SU-DHL-6 (cell line): ENCODE measurements at regions not wholly inside any gene's neighbourhood (a gene's known extent, or its start where the extent isn't known, plus 50 kb on each side); places are given as distances from the start of the nearest gene placed in this dataset.
A peak's percentile ranks its signal among the peaks of the same experiment; 100 is the strongest.

Experiments
- H2AFZ ChIP-seq: fragments of 200-600 bp; sonication (generic); 2 replicates; pipeline ENCODE4 v1.6.1; 2014; ENCODE audit warnings: low read depth, mild to moderate bottlenecking, moderate library complexity, mixed read lengths, antibody characterized with exemption, low read length; ENCODE audit not compliant: severe bottlenecking
- H3F3A ChIP-seq: fragments of 200-600 bp; shearing (Covaris generic); 2 replicates; pipeline ENCODE4 v1.6.0; 2016; ENCODE audit warnings: antibody characterized with exemption, mild to moderate bottlenecking; ENCODE audit not compliant: insufficient read depth
- H3K27ac ChIP-seq: fragments of 200-600 bp; sonication (generic); 2 replicates; pipeline ENCODE4 v1.5.1; 2016; ENCODE audit warnings: low read depth, mild to moderate bottlenecking, low read length, moderate library complexity, mixed read lengths
- H3K27me3 ChIP-seq: fragments of 200-600 bp; sonication (generic), shearing (Covaris generic); 2 replicates; pipeline ENCODE4 v1.6.0; 2014; ENCODE audit warnings: mild to moderate bottlenecking, low read length
- H3K36me3 ChIP-seq: fragments of 200-600 bp; sonication (generic); 2 replicates; pipeline ENCODE4 v1.6.1; 2014; ENCODE audit warnings: mild to moderate bottlenecking, low read length, mixed read lengths
- H3K4me2 ChIP-seq: fragments of 300-600, 200-600 bp; shearing (Covaris generic), sonication (generic); 2 replicates; pipeline ENCODE4 v1.6.0; 2014; ENCODE audit warnings: low read length, low read depth, mild to moderate bottlenecking; ENCODE audit not compliant: poor library complexity, severe bottlenecking
- H3K4me3 ChIP-seq: fragments of 200-600 bp; sonication (generic); 2 replicates; pipeline ENCODE4 v1.5.1; 2014; ENCODE audit warnings: antibody characterized with exemption, low read length, mild to moderate bottlenecking, mixed read lengths; ENCODE audit not compliant: insufficient read depth, poor library complexity, severe bottlenecking
- H3K79me2 ChIP-seq: fragments of 200-600 bp; sonication (generic); 2 replicates; pipeline ENCODE4 v1.6.1; 2014; ENCODE audit warnings: mild to moderate bottlenecking, low read length, moderate library complexity; ENCODE audit not compliant: insufficient read depth
- H3K9ac ChIP-seq: fragments of 200-600 bp; sonication (generic); 2 replicates; pipeline ENCODE4 v1.7.0; 2014; ENCODE audit warnings: mild to moderate bottlenecking, low read length
- H3K9me2 ChIP-seq: fragments of 200-600 bp; sonication (generic); replicated peaks from 2 replicates; pipeline ENCODE4 v1.6.1; 2014; ENCODE audit warnings: low read length; ENCODE audit not compliant: insufficient read depth
- H3K9me3 ChIP-seq: fragments of 200-600 bp; sonication (generic); 2 replicates; pipeline ENCODE4 v1.6.1; 2014; ENCODE audit warnings: low read length, mixed read lengths; ENCODE audit not compliant: insufficient read depth
- H4K20me1 ChIP-seq: fragments of 200-600 bp; sonication (generic); 2 replicates; pipeline ENCODE4 v1.6.1; 2014; ENCODE audit warnings: low read depth, mild to moderate bottlenecking, antibody characterized with exemption, low read length, moderate library complexity, mixed read lengths
- EZH2phosphoT487 ChIP-seq: fragments of 200-600 bp; sonication (generic), shearing (Covaris generic); conservative IDR thresholded peaks from 2 replicates; pipeline ENCODE4 v1.6.1; 2018; ENCODE audit warnings: mild to moderate bottlenecking, antibody characterized with exemption, low read length, moderate library complexity, mixed read lengths
- TF ChIP-seq, protein P1 (sequence below): fragments of 200-600 bp; sonication (generic); IDR thresholded peaks from one replicate; pipeline ENCODE4 v1.5.1; 2017; ENCODE audit warnings: antibody characterized with exemption, mild to moderate bottlenecking, low read length, moderate library complexity; ENCODE audit not compliant: insufficient read depth, poor library complexity, severe bottlenecking

DNA sequence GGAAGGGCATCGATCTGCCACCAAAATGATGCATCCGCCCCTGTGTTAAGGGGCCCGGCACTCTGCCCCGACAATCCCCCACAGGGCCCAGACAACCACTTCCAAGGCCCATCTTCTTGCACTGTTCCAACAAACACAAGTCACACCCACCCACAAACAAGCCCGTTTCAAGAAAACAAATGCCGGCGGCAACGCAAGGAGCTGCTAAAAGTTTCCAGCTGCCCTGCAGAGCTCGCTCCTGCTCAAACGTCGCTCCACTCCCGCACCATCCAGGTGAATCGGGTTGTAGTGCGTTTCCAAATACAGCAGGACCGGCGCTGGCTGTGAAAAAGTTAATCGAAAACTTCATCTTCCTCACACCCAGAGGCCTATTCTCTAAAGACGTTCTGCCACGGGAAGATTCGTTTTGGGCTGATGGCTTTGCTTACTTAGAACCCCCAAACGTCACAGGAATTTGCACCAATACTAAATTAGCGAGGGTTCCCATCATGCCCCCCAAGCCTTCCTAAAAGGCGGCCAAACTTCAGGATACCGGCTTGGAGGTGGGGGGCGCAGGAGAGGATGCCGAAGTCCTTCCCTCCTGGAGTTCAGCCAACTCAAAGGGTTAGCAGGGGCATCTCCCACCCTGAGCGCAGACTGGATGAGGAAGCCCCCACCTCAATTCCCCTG, 107.4 kb upstream of the DOCK9 start:
- Histone ChIP-seq H3K4me2 (no peak overlapping the region), H3K9ac (no peak overlapping the region), H4K20me1 (no peaks in the 10 kb centered on the region), H2AFZ (no peak overlapping the region), H3K79me2 (no peaks in the 10 kb centered on the region), H3K4me3 (no peak overlapping the region), H3K36me3 (no peaks in the 10 kb centered on the region), H3K27ac (no peak overlapping the region), H3F3A (0 out of 2 replicates have a peak, but pooled peaks cover 3% of the 10 kb centered on the region), H3K9me3 (no peaks in the 10 kb centered on the region), H3K27me3 (no peaks in the 10 kb centered on the region), H3K9me2 (no peaks in the 10 kb centered on the region)
- TF ChIP-seq, protein P1, sequence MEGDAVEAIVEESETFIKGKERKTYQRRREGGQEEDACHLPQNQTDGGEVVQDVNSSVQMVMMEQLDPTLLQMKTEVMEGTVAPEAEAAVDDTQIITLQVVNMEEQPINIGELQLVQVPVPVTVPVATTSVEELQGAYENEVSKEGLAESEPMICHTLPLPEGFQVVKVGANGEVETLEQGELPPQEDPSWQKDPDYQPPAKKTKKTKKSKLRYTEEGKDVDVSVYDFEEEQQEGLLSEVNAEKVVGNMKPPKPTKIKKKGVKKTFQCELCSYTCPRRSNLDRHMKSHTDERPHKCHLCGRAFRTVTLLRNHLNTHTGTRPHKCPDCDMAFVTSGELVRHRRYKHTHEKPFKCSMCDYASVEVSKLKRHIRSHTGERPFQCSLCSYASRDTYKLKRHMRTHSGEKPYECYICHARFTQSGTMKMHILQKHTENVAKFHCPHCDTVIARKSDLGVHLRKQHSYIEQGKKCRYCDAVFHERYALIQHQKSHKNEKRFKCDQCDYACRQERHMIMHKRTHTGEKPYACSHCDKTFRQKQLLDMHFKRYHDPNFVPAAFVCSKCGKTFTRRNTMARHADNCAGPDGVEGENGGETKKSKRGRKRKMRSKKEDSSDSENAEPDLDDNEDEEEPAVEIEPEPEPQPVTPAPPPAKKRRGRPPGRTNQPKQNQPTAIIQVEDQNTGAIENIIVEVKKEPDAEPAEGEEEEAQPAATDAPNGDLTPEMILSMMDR, result no peak
- no peak for TF ChIP-seq EZH2phosphoT487

GRCh38 chr13:99085808-99086266, 108.0 kb upstream of the DOCK9 start:
- Histone ChIP-seq H3K27me3 (no peaks in the 10 kb centered on the region), H3K9me2 (no peaks in the 10 kb centered on the region), H3K4me2 (peak overlapping the region; percentile 55), H3K79me2 (no peaks in the 10 kb centered on the region), H3K27ac (no peak overlapping the region), H3K4me3 (peak overlapping the region; percentile 47), H2AFZ (no peak overlapping the region), H3F3A (0 out of 2 replicates have a peak, but pooled peaks cover 3% of the 10 kb centered on the region), H3K9ac (peak overlapping the region; percentile 51), H3K36me3 (no peaks in the 10 kb centered on the region), H3K9me3 (no peaks in the 10 kb centered on the region), H4K20me1 (no peaks in the 10 kb centered on the region)
- TF ChIP-seq, protein P1, result no peak

DNA sequence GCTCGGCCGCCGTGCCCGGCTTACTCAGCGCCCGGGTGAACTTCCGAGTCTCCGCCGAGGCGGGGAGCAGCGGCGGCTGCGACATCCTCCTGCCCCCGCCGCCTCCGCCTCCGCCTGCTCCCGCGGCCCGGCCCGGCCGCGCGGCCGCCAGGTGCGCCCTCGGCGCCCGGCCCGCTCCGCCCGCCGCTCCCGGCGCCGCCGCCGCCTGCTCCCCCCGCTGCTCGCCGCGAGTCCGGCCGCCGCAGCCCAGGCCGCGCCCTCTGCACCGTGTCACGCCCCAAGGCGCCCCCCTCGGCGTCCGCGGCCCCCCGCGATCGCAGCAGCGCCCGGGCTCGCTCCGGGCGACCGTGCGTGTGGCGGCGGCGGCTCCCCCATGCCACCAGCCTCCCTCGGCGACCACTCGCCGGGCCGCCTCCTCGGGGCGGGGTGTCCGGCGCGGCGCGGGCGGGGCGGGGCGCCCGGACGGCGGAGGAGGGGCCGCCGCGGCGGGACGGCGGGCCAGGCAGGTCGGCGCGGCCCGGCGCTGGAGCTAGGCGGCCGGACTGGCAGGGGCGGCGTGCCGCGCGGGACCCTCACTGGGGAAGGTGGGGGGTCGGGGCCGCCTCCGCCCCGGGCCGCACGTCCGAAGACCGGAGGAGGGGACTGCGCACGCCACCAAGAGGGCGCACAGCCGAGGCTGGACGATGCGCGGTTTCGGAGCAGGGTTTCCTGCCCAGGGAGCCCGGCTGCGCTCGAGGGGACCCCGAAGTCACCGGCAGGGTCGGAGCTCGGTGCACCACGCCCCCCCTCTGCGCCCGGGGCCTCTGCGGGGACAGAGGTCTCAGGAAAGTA, 108.6 kb upstream of the DOCK9 start:
- Histone ChIP-seq H3K27ac (peak overlapping the region; percentile 48), H3K27me3 (no peaks in the 10 kb centered on the region), H3K9me3 (no peaks in the 10 kb centered on the region), H2AFZ (peak overlapping the region; percentile 93), H3K4me3 (peak overlapping the region; percentile 65), H3K79me2 (no peaks in the 10 kb centered on the region), H4K20me1 (no peaks in the 10 kb centered on the region), H3K36me3 (no peaks in the 10 kb centered on the region), H3K4me2 (peak overlapping the region; percentile 72), H3K9me2 (no peaks in the 10 kb centered on the region), H3F3A (0 out of 2 replicates have a peak, but pooled peaks cover 3% of the 10 kb centered on the region), H3K9ac (peak overlapping the region; percentile 76)
- TF ChIP-seq, protein P1, result no peak
- no peak for TF ChIP-seq EZH2phosphoT487
